Colonic mucosa (tissue), 4 donors: ENCODE measurements at regions not wholly inside any gene's neighbourhood (a gene's known extent, or its start where the extent isn't known, plus 50 kb on each side); places are given as distances from the start of the nearest gene placed in this dataset.

Experiments
- DNase-seq: peaks from one replicate; pipeline ENCODE4 v3.0.0-alpha.2; 2020
- H3K27ac ChIP-seq: fragments of 200-600 bp; one replicate; pipeline ENCODE4 v1.8.0; 2021
- H3K27me3 ChIP-seq: fragments of 200-600 bp; one replicate; pipeline ENCODE4 v1.8.0; 2021
- H3K36me3 ChIP-seq: fragments of 200-600 bp; one replicate; pipeline ENCODE4 v1.8.0; 2021
- H3K4me1 ChIP-seq: fragments of 200-600 bp; one replicate; pipeline ENCODE4 v1.8.0; 2021; ENCODE audit warnings: mild to moderate bottlenecking
- H3K4me3 ChIP-seq: fragments of 200-600 bp; one replicate; pipeline ENCODE4 v1.8.0; 2021
- H3K9ac ChIP-seq, 2 donors: one replicate each; pipeline ENCODE4 v1.7.0; 2013; ENCODE audit warnings: control low read depth in 2 of 2, low read depth in 2 of 2, low read length in 2 of 2
- H3K9me3 ChIP-seq: fragments of 200-600 bp; one replicate; pipeline ENCODE4 v1.8.0; 2021
- CTCF ChIP-seq: fragments of 200-600 bp; IDR thresholded peaks from one replicate; pipeline ENCODE4 v1.8.0; 2022; ENCODE audit warnings: antibody characterized with exemption, mild to moderate bottlenecking
- intact Hi-C: fragments of 100-400 bp; cut with DNase I; formaldehyde crosslinking; loops from one replicate; pipeline ENCODE4 v1.14.1; 2022
- donor health status: healthy.
- donor health status: DM: no; HTN: no; CAD: no.
- donor health status: DM: no; HTN: no; CAD: no.

- no peaks in the 10 kb centered on the region for H3K9me3 ChIP-seq
- TF ChIP-seq CTCF = no peak
- intact Hi-C loops = no loop called here
- no peak overlapping the region for H3K27ac ChIP-seq
- H3K27me3 ChIP-seq = no peaks in the 10 kb centered on the region
- H3K4me1 ChIP-seq = no peaks in the 10 kb centered on the region
- DNase-seq = no peak
- no peak overlapping the region for H3K9ac ChIP-seq
- H3K36me3 ChIP-seq = no peaks in the 10 kb centered on the region
- H3K4me3 ChIP-seq = no peak overlapping the region
Observed at GRCh38 chr10:88089498-88089897, 226.1 kb downstream of the PTEN start.

- intact Hi-C loops = no loop called here
- Histone ChIP-seq H3K36me3 (no peaks in the 10 kb centered on the region), H3K4me1 (no peaks in the 10 kb centered on the region), H3K27me3 (no peaks in the 10 kb centered on the region), H3K9ac (no peak overlapping the region), H3K9me3 (no peaks in the 10 kb centered on the region), H3K4me3 (no peak overlapping the region), H3K27ac (no peak overlapping the region)
- no peak for DNase-seq
- no peak for TF ChIP-seq CTCF
Observed at GRCh38 chr10:88090568-88091214, 227.3 kb downstream of the PTEN start.

GRCh38 chr10:88091490-88092061 lies 228.2 kb downstream of the PTEN start:
- TF ChIP-seq CTCF = no peak
- Histone ChIP-seq H3K27me3 (no peaks in the 10 kb centered on the region), H3K4me1 (no peaks in the 10 kb centered on the region), H3K9me3 (no peaks in the 10 kb centered on the region), H3K9ac (no peak overlapping the region), H3K4me3 (no peak overlapping the region), H3K27ac (no peak overlapping the region), H3K36me3 (no peaks in the 10 kb centered on the region)
- no peak for DNase-seq
- intact Hi-C loops = no loop called here

- no peaks in the 10 kb centered on the region for H3K4me1 ChIP-seq
- no peaks in the 10 kb centered on the region for H3K36me3 ChIP-seq
- intact Hi-C loops = no loop called here
- H3K9ac ChIP-seq = no peak overlapping the region
- H3K4me3 ChIP-seq = no peak overlapping the region
- no peak for TF ChIP-seq CTCF
- H3K27me3 ChIP-seq = no peaks in the 10 kb centered on the region
- no peak for DNase-seq
- H3K27ac ChIP-seq = no peak overlapping the region
- no peaks in the 10 kb centered on the region for H3K9me3 ChIP-seq
Observed at GRCh38 chr10:88092265-88092664, 228.8 kb downstream of the PTEN start.

- intact Hi-C loops = no loop called here
- Histone ChIP-seq H3K4me1 (no peaks in the 10 kb centered on the region), H3K4me3 (no peak overlapping the region), H3K27me3 (no peaks in the 10 kb centered on the region), H3K36me3 (no peaks in the 10 kb centered on the region), H3K9me3 (no peaks in the 10 kb centered on the region), H3K9ac (no peak overlapping the region), H3K27ac (no peak overlapping the region)
- no peak for TF ChIP-seq CTCF
- DNase-seq = no peak
Observed at GRCh38 chr10:88092973-88093372, 229.5 kb downstream of the PTEN start.
